T-helper 1 cell (primary cell): ENCODE measurements at regions not wholly inside any gene's neighbourhood (a gene's known extent, or its start where the extent isn't known, plus 50 kb on each side); places are given as distances from the start of the nearest gene placed in this dataset.
"Not testable (repeated sequence)": the region's sequence is repeated elsewhere in the genome, so short reads cannot be mapped to it uniquely, and the experiment has no call there.

Experiments used
- DNase-seq, 5 donors: peaks; one replicate each; pipeline ENCODE4 v3.0.0-alpha.2; 2012 to 2020

- DNase-seq: no peak
These were observed 788.8 kb upstream of the EDIL3 start for GRCh38 chr5:85173469-85173868.

- no peak for DNase-seq
These were observed 797.7 kb upstream of the EDIL3 start for GRCh38 chr5:85182344-85182743.

- no peak for DNase-seq
These were observed 819.6 kb upstream of the EDIL3 start for GRCh38 chr5:85204289-85204688.

- DNase-seq: no peak
These were observed 820.8 kb upstream of the EDIL3 start for GRCh38 chr5:85205430-85205829.

GRCh38 chr5:85225388-85225787 lies 840.7 kb upstream of the EDIL3 start:
- DNase-seq: no peak

- no peak for DNase-seq
These were observed 864.5 kb upstream of the EDIL3 start for GRCh38 chr5:85249204-85249603.

- no peak for DNase-seq
These were observed 878.4 kb upstream of the EDIL3 start for GRCh38 chr5:85263125-85263524.

GRCh38 chr5:85266692-85267091 lies 882.0 kb upstream of the EDIL3 start:
- DNase-seq: no peak

- no peak for DNase-seq
These were observed 883.5 kb upstream of the EDIL3 start for GRCh38 chr5:85268194-85268593.

GRCh38 chr5:85278193-85278592 lies 893.5 kb upstream of the EDIL3 start:
- DNase-seq: peak in 1 of 5 donors; percentile 1

GRCh38 chr5:85288914-85289313 lies 904.2 kb upstream of the EDIL3 start:
- DNase-seq: no peak

GRCh38 chr5:85293145-85293785 lies 908.6 kb upstream of the EDIL3 start:
- DNase-seq: no peak

- DNase-seq: no peak
These were observed 919.8 kb upstream of the EDIL3 start for GRCh38 chr5:85304524-85304923.

GRCh38 chr5:85305766-85306165 lies 921.1 kb upstream of the EDIL3 start:
- DNase-seq: no peak

- DNase-seq: peak in 1 of 5 donors; percentile 10
These were observed 926.9 kb upstream of the EDIL3 start for GRCh38 chr5:85311536-85311935.

- no peak for DNase-seq
These were observed 935.8 kb upstream of the EDIL3 start for GRCh38 chr5:85320495-85320894.

- DNase-seq: no peak
These were observed 948.6 kb upstream of the EDIL3 start for GRCh38 chr5:85333276-85333675.

- DNase-seq: no peak
These were observed 952.8 kb upstream of the EDIL3 start for GRCh38 chr5:85337435-85337834.

GRCh38 chr5:85340790-85341189 lies 956.1 kb upstream of the EDIL3 start:
- no peak for DNase-seq

- DNase-seq: no peak
These were observed 961.1 kb upstream of the EDIL3 start for GRCh38 chr5:85345818-85346217.

GRCh38 chr5:85357309-85357708 lies 972.6 kb upstream of the EDIL3 start:
- DNase-seq: no peak

- DNase-seq: no peak
These were observed 990.8 kb upstream of the EDIL3 start for GRCh38 chr5:85375525-85375924.

- no peak for DNase-seq
These were observed 1004.1 kb upstream of the EDIL3 start for GRCh38 chr5:85388770-85389169.

GRCh38 chr5:85392309-85392708 lies 1007.6 kb upstream of the EDIL3 start:
- not testable (repeated sequence) for DNase-seq

GRCh38 chr5:85395526-85395925 lies 1010.8 kb upstream of the EDIL3 start:
- DNase-seq: no peak
